Kidney (tissue), 13 donors: ENCODE measurements at regions not wholly inside any gene's neighbourhood (a gene's known extent, or its start where the extent isn't known, plus 50 kb on each side); places are given as distances from the start of the nearest gene placed in this dataset.

Source experiments
- DNase-seq, 5 donors: peaks; one replicate each; pipeline ENCODE4 v3.0.0-alpha.2; 2013 to 2020
- FAIRE-seq: peaks from 2 replicates; lab custom pipeline; 2012; peaks lifted over from hg19 to GRCh38; lab: Jason Lieb, UNC
- H3K27ac ChIP-seq, 2 donors: one replicate each; pipeline ENCODE4 v1.7.0; 2013; ENCODE audit warnings: low read depth in 2 of 2, low read length in 2 of 2, inconsistent platforms in 1 of 2
- H3K27me3 ChIP-seq: one replicate; pipeline ENCODE4 v1.7.1; 2013; ENCODE audit warnings: low read length, inconsistent platforms; ENCODE audit not compliant: control insufficient read depth, insufficient read depth
- H3K36me3 ChIP-seq, 3 donors: one replicate each; pipeline versions ENCODE4 v1.7.0 to v1.7.1; 2013; ENCODE audit warnings: low read length in 3 of 3, control low read depth in 1 of 3, inconsistent platforms in 1 of 3; ENCODE audit not compliant: insufficient read depth in 3 of 3, control insufficient read depth in 2 of 3
- H3K4me1 ChIP-seq, 3 donors: one replicate each; pipeline versions ENCODE4 v1.7.0 to v1.7.1; 2013; ENCODE audit warnings: low read length in 3 of 3, inconsistent platforms in 1 of 3, low read depth in 1 of 3; ENCODE audit not compliant: control insufficient read depth in 2 of 3, insufficient read depth in 2 of 3
- H3K4me3 ChIP-seq, 3 donors: one replicate each; pipeline versions ENCODE4 v1.7.0 to v1.8.1; 2013; ENCODE audit warnings: low read length in 3 of 3, control low read depth in 1 of 3, inconsistent platforms in 1 of 3
- H3K9ac ChIP-seq, 3 donors: one replicate each; pipeline versions ENCODE4 v1.7.0 to v1.7.1; 2013; ENCODE audit warnings: low read length in 3 of 3, control low read depth in 1 of 3, inconsistent platforms in 1 of 3
- H3K9me3 ChIP-seq, 3 donors: one replicate each; pipeline versions ENCODE4 v1.7.0 to v1.7.1; 2013; ENCODE audit warnings: low read length in 3 of 3, control low read depth in 1 of 3, inconsistent platforms in 1 of 3; ENCODE audit not compliant: control insufficient read depth in 2 of 3, insufficient read depth in 1 of 3
- intact Hi-C: fragments of 100-400 bp; cut with DNase I; formaldehyde crosslinking; loops from one replicate; pipeline ENCODE4 v1.11.1; 2022
- TF ChIP-seq, protein P1 (sequence below): IDR thresholded peaks from 3 replicates; pipeline ENCODE4 v1.5.1; 2012; ENCODE audit warnings: mild to moderate bottlenecking, moderate library complexity, borderline replicate concordance; ENCODE audit not compliant: insufficient read depth; ENCODE audit errors: extremely low read depth
- donor health status: control.
- donor health status: control.
- donor health status: control.
- donor health status: control.
- donor health status: control.
- donor health status: DM: yes; HTN: yes; CAD: no.
- donor health status: Normal renal cell carcinoma (clear cell type).

DNA sequence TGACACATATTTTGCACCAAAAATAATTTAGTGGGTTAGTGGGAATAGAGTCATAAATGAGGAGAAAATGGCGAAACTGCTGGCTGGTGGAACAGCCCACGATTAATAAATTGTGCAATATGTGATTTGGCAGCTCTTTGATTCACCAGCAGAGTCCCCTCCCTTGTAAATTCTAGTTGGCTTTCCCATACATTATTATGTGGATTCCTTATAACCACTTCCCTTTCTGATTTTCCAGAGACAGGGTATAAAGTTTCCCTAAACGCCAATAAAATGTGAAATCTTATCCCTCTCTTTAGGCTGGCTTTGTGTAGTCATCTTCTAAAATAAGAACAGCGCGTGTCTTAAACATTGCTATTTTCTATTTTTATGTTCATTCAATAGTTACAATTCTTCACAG lies 149.4 kb upstream of the FERD3L start:
- FAIRE-seq, result no peak
- H3K27ac ChIP-seq, result no peak overlapping the region
- intact Hi-C loops, result no loop called here
- H3K4me3 ChIP-seq, result no peak overlapping the region
- DNase-seq, result peak in 1 of 5 donors; percentile 1
- no peaks in the 10 kb centered on the region for H3K9me3 ChIP-seq
- no peak overlapping the region for H3K9ac ChIP-seq
- no peaks in the 10 kb centered on the region for H3K4me1 ChIP-seq
- no peaks in the 10 kb centered on the region for H3K36me3 ChIP-seq
- no peaks in the 10 kb centered on the region for H3K27me3 ChIP-seq
- TF ChIP-seq, protein P1, sequence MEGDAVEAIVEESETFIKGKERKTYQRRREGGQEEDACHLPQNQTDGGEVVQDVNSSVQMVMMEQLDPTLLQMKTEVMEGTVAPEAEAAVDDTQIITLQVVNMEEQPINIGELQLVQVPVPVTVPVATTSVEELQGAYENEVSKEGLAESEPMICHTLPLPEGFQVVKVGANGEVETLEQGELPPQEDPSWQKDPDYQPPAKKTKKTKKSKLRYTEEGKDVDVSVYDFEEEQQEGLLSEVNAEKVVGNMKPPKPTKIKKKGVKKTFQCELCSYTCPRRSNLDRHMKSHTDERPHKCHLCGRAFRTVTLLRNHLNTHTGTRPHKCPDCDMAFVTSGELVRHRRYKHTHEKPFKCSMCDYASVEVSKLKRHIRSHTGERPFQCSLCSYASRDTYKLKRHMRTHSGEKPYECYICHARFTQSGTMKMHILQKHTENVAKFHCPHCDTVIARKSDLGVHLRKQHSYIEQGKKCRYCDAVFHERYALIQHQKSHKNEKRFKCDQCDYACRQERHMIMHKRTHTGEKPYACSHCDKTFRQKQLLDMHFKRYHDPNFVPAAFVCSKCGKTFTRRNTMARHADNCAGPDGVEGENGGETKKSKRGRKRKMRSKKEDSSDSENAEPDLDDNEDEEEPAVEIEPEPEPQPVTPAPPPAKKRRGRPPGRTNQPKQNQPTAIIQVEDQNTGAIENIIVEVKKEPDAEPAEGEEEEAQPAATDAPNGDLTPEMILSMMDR, result no peak

DNA sequence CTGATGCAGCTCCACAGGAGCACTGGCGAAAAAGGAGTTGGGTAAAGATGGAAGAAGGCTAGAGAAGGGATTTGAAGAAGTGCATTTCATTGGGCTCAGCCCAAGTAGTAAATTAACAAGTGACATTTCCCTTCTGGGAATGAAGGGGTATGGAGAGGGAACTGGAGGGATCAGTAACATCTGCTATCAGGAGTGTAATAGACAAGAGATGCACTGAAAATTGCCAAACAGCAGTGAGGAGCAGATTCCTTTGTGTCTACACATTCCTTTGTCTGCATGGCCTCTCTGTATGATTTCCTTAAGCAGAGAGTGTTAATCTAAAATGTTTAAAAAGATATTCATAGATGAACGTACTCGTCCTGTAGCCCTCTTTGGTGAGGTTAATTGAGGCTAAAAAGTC lies 148.2 kb upstream of the FERD3L start:
- no peaks in the 10 kb centered on the region for H3K27me3 ChIP-seq
- DNase-seq (no peak), FAIRE-seq (no peak)
- H3K9me3 ChIP-seq, result no peaks in the 10 kb centered on the region
- intact Hi-C loops, result no loop called here
- H3K9ac ChIP-seq, result no peak overlapping the region
- H3K4me3 ChIP-seq, result no peak overlapping the region
- no peak overlapping the region for H3K27ac ChIP-seq
- H3K4me1 ChIP-seq, result no peaks in the 10 kb centered on the region
- TF ChIP-seq, protein P1, result no peak
- H3K36me3 ChIP-seq, result no peaks in the 10 kb centered on the region

DNA sequence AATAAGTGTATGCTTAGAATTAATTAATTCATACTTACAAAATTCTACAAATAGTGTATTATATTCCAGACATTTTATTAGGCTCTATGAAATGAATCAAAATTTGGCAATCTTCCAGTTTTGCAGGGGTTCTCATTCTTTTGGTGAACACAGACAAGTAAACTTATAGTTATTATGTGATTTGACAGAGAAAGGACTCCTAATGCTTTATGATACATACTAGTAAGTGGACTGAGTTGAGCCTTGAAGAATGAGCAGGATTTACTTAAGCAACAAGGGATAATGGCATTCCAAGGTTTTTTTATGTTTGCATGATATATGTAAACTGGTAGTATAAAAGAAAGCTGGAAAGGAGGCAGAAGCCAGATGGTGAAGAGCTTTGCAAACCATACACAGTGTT lies 145.7 kb upstream of the FERD3L start:
- FAIRE-seq, result no peak
- Histone ChIP-seq H3K9ac (no peak overlapping the region), H3K4me1 (no peaks in the 10 kb centered on the region), H3K4me3 (no peak overlapping the region), H3K36me3 (no peaks in the 10 kb centered on the region), H3K9me3 (no peaks in the 10 kb centered on the region), H3K27ac (no peak overlapping the region), H3K27me3 (no peaks in the 10 kb centered on the region)
- DNase-seq, result peak in 1 of 5 donors; percentile 3
- TF ChIP-seq, protein P1, result no peak
- intact Hi-C loops, result no loop called here

GRCh38 chr7:19290066-19290465 lies 144.8 kb upstream of the FERD3L start:
- TF ChIP-seq, protein P1, result no peak
- intact Hi-C loops, result no loop called here

More at GRCh38 chr7:19290066-19290465, 144.8 kb upstream of the FERD3L start:
- Histone ChIP-seq H3K27me3 (no peaks in the 10 kb centered on the region), H3K9me3 (no peaks in the 10 kb centered on the region), H3K4me1 (no peaks in the 10 kb centered on the region), H3K27ac (no peak overlapping the region), H3K4me3 (no peak overlapping the region), H3K36me3 (no peaks in the 10 kb centered on the region), H3K9ac (no peak overlapping the region)
- DNase-seq, result no peak
- no peak for FAIRE-seq
